Fibroblast of pulmonary artery (primary cell): ENCODE measurements at regions not wholly inside any gene's neighbourhood (a gene's known extent, or its start where the extent isn't known, plus 50 kb on each side); places are given as distances from the start of the nearest gene placed in this dataset.

Source experiments
- DNase-seq: peaks from one replicate; pipeline ENCODE4 v3.0.0-alpha.2; 2010; ENCODE audit warnings: low read depth
- H3K4me3 ChIP-seq: replicated peaks from 2 replicates; pipeline ENCODE4 v1.5.1; 2011; ENCODE audit warnings: low read depth, mild to moderate bottlenecking, control low read depth, low read length, moderate library complexity
- CTCF ChIP-seq: IDR thresholded peaks from 2 replicates; pipeline ENCODE4 v1.5.1; 2011; ENCODE audit warnings: mild to moderate bottlenecking, control low read depth, low read length, inconsistent platforms; ENCODE audit errors: missing control alignments

- no peak overlapping the region for H3K4me3 ChIP-seq
- DNase-seq = no peak
- no peak for TF ChIP-seq CTCF
Measured at GRCh38 chr17:36661047-36661666, 59.8 kb downstream of the MRM1 start.

DNA sequence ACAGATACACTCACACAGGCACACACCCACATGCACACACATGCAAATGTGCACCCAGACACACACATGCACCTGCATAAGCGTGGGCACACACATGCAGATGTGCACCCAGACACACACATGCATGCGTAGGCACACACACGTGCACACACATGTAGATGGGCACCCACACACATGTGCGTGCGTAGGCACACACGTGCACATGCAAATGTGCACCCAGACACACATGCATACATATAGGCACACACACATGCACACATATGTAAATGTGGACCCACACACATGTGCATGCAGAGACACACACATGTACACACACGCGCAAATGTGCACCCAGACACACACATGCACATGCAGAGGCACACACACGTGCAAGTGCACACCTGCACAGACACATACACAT is 60.3 kb downstream of the MRM1 start:
- TF ChIP-seq CTCF = no peak
- H3K4me3 ChIP-seq = no peak overlapping the region
- DNase-seq = no peak

- H3K4me3 ChIP-seq = no peak overlapping the region
- DNase-seq = no peak
- no peak for TF ChIP-seq CTCF
Measured at GRCh38 chr17:36665417-36665816, 64.0 kb downstream of the MRM1 start.

DNA sequence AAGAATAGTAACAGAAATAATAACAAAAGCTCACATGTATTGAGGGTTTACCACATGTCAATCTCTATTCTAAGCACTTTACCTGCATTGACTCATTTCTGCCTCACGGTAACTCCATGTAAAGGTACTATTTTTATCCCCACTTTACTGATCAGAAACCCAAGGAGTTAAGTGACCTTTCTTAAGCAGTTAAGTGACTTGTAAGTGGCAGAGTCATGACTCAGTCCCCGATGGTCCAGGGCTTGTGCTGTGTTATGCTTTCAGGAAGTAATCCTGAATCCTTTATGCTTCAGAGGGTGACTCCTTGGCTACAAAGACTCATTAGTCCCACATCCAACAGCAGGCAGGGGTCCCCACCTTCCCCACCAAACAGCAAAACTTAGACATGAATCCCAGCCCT is 66.5 kb downstream of the MRM1 start:
- no peak for DNase-seq
- no peak overlapping the region for H3K4me3 ChIP-seq
- TF ChIP-seq CTCF = no peak

GRCh38 chr17:36668824-36669223 is 67.4 kb downstream of the MRM1 start:
- no peak for DNase-seq
- H3K4me3 ChIP-seq = no peak overlapping the region
- no peak for TF ChIP-seq CTCF

DNA sequence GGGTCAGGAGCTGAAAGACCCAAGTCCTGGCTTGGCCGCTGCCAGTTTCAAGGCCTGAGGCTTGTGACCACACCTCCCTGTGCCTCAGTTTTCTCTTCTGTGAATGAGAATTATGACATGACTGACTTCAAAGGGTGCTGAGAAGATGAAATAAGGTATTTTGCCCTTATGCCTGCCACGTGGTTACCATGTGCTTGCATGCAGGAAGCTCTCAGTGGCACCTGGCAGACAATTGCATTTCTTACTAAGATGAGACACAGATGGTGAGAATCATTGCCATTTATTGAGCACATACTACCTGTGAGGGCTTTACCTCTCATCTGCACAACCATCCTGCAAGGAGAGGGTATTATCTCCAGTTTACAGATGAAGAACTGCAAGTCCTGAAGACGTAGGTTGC is 69.8 kb downstream of the MRM1 start:
- DNase-seq = no peak
- TF ChIP-seq CTCF = no peak
- H3K4me3 ChIP-seq = no peak overlapping the region

- DNase-seq = no peak
- H3K4me3 ChIP-seq = no peak overlapping the region
- TF ChIP-seq CTCF = no peak
Measured at GRCh38 chr17:36672403-36672918, 71.1 kb downstream of the MRM1 start.
